GM19395 (cell line): ENCODE measurements at regions not wholly inside any gene's neighbourhood (a gene's known extent, or its start where the extent isn't known, plus 50 kb on each side); places are given as distances from the start of the nearest gene placed in this dataset.
A peak's percentile ranks its signal among the peaks of the same experiment; 100 is the strongest.
"Not testable (repeated sequence)": the region's sequence is repeated elsewhere in the genome, so short reads cannot be mapped to it uniquely, and the experiment has no call there.

Experiments
- ATAC-seq: cut with Tn5 transposase; IDR thresholded peaks from one replicate; pipeline ENCODE4 v1.9.1; 2021; ENCODE audit warnings: mild to moderate bottlenecking, moderate library complexity; ENCODE audit not compliant: unreplicated experiment

- peak; percentile 66 for ATAC-seq
These were observed 542.6 kb downstream of the ZBBX start for GRCh38 chr3:166837535-166837934.

GRCh38 chr3:166836836-166837235 is 543.3 kb downstream of the ZBBX start:
- ATAC-seq = no peak

GRCh38 chr3:166829896-166830295 is 550.2 kb downstream of the ZBBX start:
- no peak for ATAC-seq

GRCh38 chr3:166818464-166818863 is 561.6 kb downstream of the ZBBX start:
- ATAC-seq = no peak

- not testable (repeated sequence) for ATAC-seq
These were observed 562.8 kb downstream of the ZBBX start for GRCh38 chr3:166817269-166817668.

- ATAC-seq = no peak
These were observed 569.2 kb downstream of the ZBBX start for GRCh38 chr3:166810741-166811445.

GRCh38 chr3:166809520-166809919 is 570.6 kb downstream of the ZBBX start:
- ATAC-seq = no peak

GRCh38 chr3:166788936-166789335 is 591.2 kb downstream of the ZBBX start:
- no peak for ATAC-seq

GRCh38 chr3:166785876-166786275 is 594.2 kb downstream of the ZBBX start:
- ATAC-seq = no peak

- no peak for ATAC-seq
These were observed 596.9 kb downstream of the ZBBX start for GRCh38 chr3:166783206-166783605.

GRCh38 chr3:166764698-166765318 is 615.3 kb downstream of the ZBBX start:
- ATAC-seq = no peak

- no peak for ATAC-seq
These were observed 620.2 kb downstream of the ZBBX start for GRCh38 chr3:166759736-166760513.

- ATAC-seq = no peak
These were observed 627.9 kb downstream of the ZBBX start for GRCh38 chr3:166752214-166752613.

- no peak for ATAC-seq
These were observed 636.5 kb downstream of the ZBBX start for GRCh38 chr3:166743481-166744134.

GRCh38 chr3:166734734-166735133 is 645.4 kb downstream of the ZBBX start:
- ATAC-seq = no peak

- no peak for ATAC-seq
These were observed 648.4 kb downstream of the ZBBX start for GRCh38 chr3:166731701-166732100.

- ATAC-seq = no peak
These were observed 658.6 kb downstream of the ZBBX start for GRCh38 chr3:166721466-166721865.

GRCh38 chr3:166714206-166714605 is 665.9 kb downstream of the ZBBX start:
- ATAC-seq = no peak

GRCh38 chr3:166713787-166714186 is 666.3 kb downstream of the ZBBX start:
- no peak for ATAC-seq

GRCh38 chr3:166706094-166706493 is 674.0 kb downstream of the ZBBX start:
- ATAC-seq = no peak

GRCh38 chr3:166697495-166697894 is 682.6 kb downstream of the ZBBX start:
- no peak for ATAC-seq
